ENCODE measurements at regions not wholly inside any gene's neighbourhood (a gene's known extent, or its start where the extent isn't known, plus 50 kb on each side); places are given as distances from the start of the nearest gene placed in this dataset.
"Not testable (repeated sequence)": the region's sequence is repeated elsewhere in the genome, so short reads cannot be mapped to it uniquely, and the experiment has no call there.

GRCh38 chr5:67627079-67627478, 430.5 kb upstream of the CD180 start:
- H3K36me3 Mint-ChIP-seq; DNase-seq; POLR2A ChIA-PET; H3K4me1 Mint-ChIP-seq; H3K9me3 Mint-ChIP-seq; H3K27ac Mint-ChIP-seq; ATAC-seq (ENCODE audit: low read depth); H3K27me3 Mint-ChIP-seq; H3K4me3 Mint-ChIP-seq: not testable (repeated sequence)

- no peak overlapping the region for H3K27ac Mint-ChIP-seq
- ATAC-seq (ENCODE audit: low read depth): no peak
- H3K4me1 Mint-ChIP-seq: no peaks in the 10 kb centered on the region
- DNase-seq: no peak
- no peak overlapping the region for H3K4me3 Mint-ChIP-seq
- H3K36me3 Mint-ChIP-seq: peaks cover 1% of the 10 kb centered on the region
- POLR2A ChIA-PET: no interaction called here
- peaks cover 6% of the 10 kb centered on the region for H3K27me3 Mint-ChIP-seq
- H3K9me3 Mint-ChIP-seq: peaks cover 4% of the 10 kb centered on the region
These were observed 426.5 kb upstream of the CD180 start for GRCh38 chr5:67623078-67623477.

- Mint-ChIP-seq H3K36me3 (no peaks in the 10 kb centered on the region), H3K4me3 (no peak overlapping the region), H3K4me1 (no peaks in the 10 kb centered on the region), H3K9me3 (peaks cover 1% of the 10 kb centered on the region), H3K27me3 (peaks cover 4% of the 10 kb centered on the region), H3K27ac (no peak overlapping the region)
- no peak for ATAC-seq (ENCODE audit: low read depth)
- POLR2A ChIA-PET: no interaction called here
- no peak for DNase-seq
These were observed 424.1 kb upstream of the CD180 start for GRCh38 chr5:67620424-67621397.

- H3K27ac Mint-ChIP-seq: no peak overlapping the region
- H3K4me3 Mint-ChIP-seq: no peak overlapping the region
- DNase-seq (no peak), ATAC-seq (ENCODE audit: low read depth) (no peak)
- POLR2A ChIA-PET: no interaction called here
- peaks cover 1% of the 10 kb centered on the region for H3K9me3 Mint-ChIP-seq
- H3K27me3 Mint-ChIP-seq: peaks cover 7% of the 10 kb centered on the region
- H3K4me1 Mint-ChIP-seq: no peaks in the 10 kb centered on the region
- no peaks in the 10 kb centered on the region for H3K36me3 Mint-ChIP-seq
These were observed 423.0 kb upstream of the CD180 start for GRCh38 chr5:67619636-67620035.

- Mint-ChIP-seq H3K36me3 (no peaks in the 10 kb centered on the region), H3K4me3 (no peak overlapping the region), H3K27me3 (peaks cover 7% of the 10 kb centered on the region), H3K9me3 (peaks cover 1% of the 10 kb centered on the region), H3K27ac (no peak overlapping the region), H3K4me1 (no peaks in the 10 kb centered on the region)
- ATAC-seq (ENCODE audit: low read depth) (no peak), DNase-seq (no peak)
- POLR2A ChIA-PET: no interaction called here
These were observed 422.6 kb upstream of the CD180 start for GRCh38 chr5:67619235-67619634.

GRCh38 chr5:67617051-67617450, 420.5 kb upstream of the CD180 start:
- Mint-ChIP-seq H3K36me3 (no peaks in the 10 kb centered on the region), H3K4me1 (no peaks in the 10 kb centered on the region), H3K27me3 (peaks cover 5% of the 10 kb centered on the region), H3K4me3 (no peak overlapping the region), H3K27ac (no peak overlapping the region), H3K9me3 (peaks cover 1% of the 10 kb centered on the region)
- ATAC-seq (ENCODE audit: low read depth) (no peak), DNase-seq (no peak)
- POLR2A ChIA-PET: no interaction called here

GRCh38 chr5:67612961-67613360, 416.4 kb upstream of the CD180 start:
- POLR2A ChIA-PET: no interaction called here
- no peaks in the 10 kb centered on the region for H3K9me3 Mint-ChIP-seq
- ATAC-seq (ENCODE audit: low read depth) (no peak), DNase-seq (no peak)
- H3K36me3 Mint-ChIP-seq: no peaks in the 10 kb centered on the region
- H3K4me1 Mint-ChIP-seq: no peaks in the 10 kb centered on the region
- no peak overlapping the region for H3K4me3 Mint-ChIP-seq
- H3K27me3 Mint-ChIP-seq: peaks cover 3% of the 10 kb centered on the region
- H3K27ac Mint-ChIP-seq: no peak overlapping the region

GRCh38 chr5:67610186-67610912, 413.8 kb upstream of the CD180 start:
- ATAC-seq (ENCODE audit: low read depth): no peak
- Mint-ChIP-seq H3K4me1 (no peaks in the 10 kb centered on the region), H3K4me3 (no peak overlapping the region), H3K9me3 (no peaks in the 10 kb centered on the region), H3K27me3 (peaks cover under 1% of the 10 kb centered on the region), H3K36me3 (no peaks in the 10 kb centered on the region), H3K27ac (no peak overlapping the region)
- POLR2A ChIA-PET: no interaction called here
- no peak for DNase-seq

GRCh38 chr5:67607958-67608357, 411.4 kb upstream of the CD180 start:
- no peak for ATAC-seq (ENCODE audit: low read depth)
- no peak overlapping the region for H3K4me3 Mint-ChIP-seq

GRCh38 chr5:67606586-67606947, 410.0 kb upstream of the CD180 start:
- Mint-ChIP-seq H3K27ac (no peak overlapping the region), H3K36me3 (no peaks in the 10 kb centered on the region), H3K4me3 (no peak overlapping the region), H3K9me3 (peaks cover 7% of the 10 kb centered on the region), H3K27me3 (no peaks in the 10 kb centered on the region), H3K4me1 (no peaks in the 10 kb centered on the region)
- DNase-seq (no peak), ATAC-seq (ENCODE audit: low read depth) (no peak)
- POLR2A ChIA-PET: no interaction called here

More at GRCh38 chr5:67607958-67608357, 411.4 kb upstream of the CD180 start:
- no peaks in the 10 kb centered on the region for H3K36me3 Mint-ChIP-seq
- DNase-seq: no peak
- no peaks in the 10 kb centered on the region for H3K27me3 Mint-ChIP-seq
- POLR2A ChIA-PET: no interaction called here
- no peaks in the 10 kb centered on the region for H3K4me1 Mint-ChIP-seq
- no peak overlapping the region for H3K27ac Mint-ChIP-seq
- peaks cover under 1% of the 10 kb centered on the region for H3K9me3 Mint-ChIP-seq

GRCh38 chr5:67605730-67606585, 409.4 kb upstream of the CD180 start:
- DNase-seq (no peak), ATAC-seq (ENCODE audit: low read depth) (no peak)
- Mint-ChIP-seq H3K27me3 (no peaks in the 10 kb centered on the region), H3K36me3 (no peaks in the 10 kb centered on the region), H3K27ac (no peak overlapping the region), H3K4me1 (no peaks in the 10 kb centered on the region), H3K9me3 (peaks cover 7% of the 10 kb centered on the region), H3K4me3 (no peak overlapping the region)
- POLR2A ChIA-PET: no interaction called here

- H3K4me3 Mint-ChIP-seq: no peak overlapping the region
- POLR2A ChIA-PET: no interaction called here
- H3K27ac Mint-ChIP-seq: no peak overlapping the region
- peaks cover 3% of the 10 kb centered on the region for H3K4me1 Mint-ChIP-seq
- no peak for ATAC-seq (ENCODE audit: low read depth)
- H3K27me3 Mint-ChIP-seq: no peaks in the 10 kb centered on the region
- H3K36me3 Mint-ChIP-seq: peaks cover 2% of the 10 kb centered on the region
- no peak for DNase-seq
- H3K9me3 Mint-ChIP-seq: peaks cover 5% of the 10 kb centered on the region
These were observed 394.9 kb upstream of the CD180 start for GRCh38 chr5:67591491-67591890.

- Mint-ChIP-seq H3K4me1 (peaks cover 3% of the 10 kb centered on the region), H3K27ac (no peak overlapping the region), H3K27me3 (no peaks in the 10 kb centered on the region), H3K4me3 (no peak overlapping the region), H3K36me3 (peaks cover 2% of the 10 kb centered on the region), H3K9me3 (peaks cover 6% of the 10 kb centered on the region)
- ATAC-seq (ENCODE audit: low read depth) (no peak), DNase-seq (no peak)
- POLR2A ChIA-PET: no interaction called here
These were observed 391.8 kb upstream of the CD180 start for GRCh38 chr5:67588389-67588788.
